SK-N-MC (cell line): ENCODE measurements at regions not wholly inside any gene's neighbourhood (a gene's known extent, or its start where the extent isn't known, plus 50 kb on each side); places are given as distances from the start of the nearest gene placed in this dataset.

Experiments
- EZH2 ChIP-seq: fragments of 200-600 bp; sonication (generic); IDR thresholded peaks from one replicate; pipeline ENCODE4 v1.6.1; 2017; ENCODE audit warnings: antibody characterized with exemption
- FOXP2 ChIP-seq: optimal IDR thresholded peaks from 2 replicates; pipeline ENCODE3; 2011; ENCODE audit warnings: mild to moderate bottlenecking, moderate library complexity; ENCODE audit not compliant: insufficient read depth; ENCODE audit errors: extremely low read length, control extremely low read depth
- POLR2AphosphoS5 ChIP-seq: IDR thresholded peaks from 2 replicates; pipeline ENCODE4 v1.6.1; 2012; ENCODE audit warnings: mild to moderate bottlenecking, low read depth, low read length, borderline replicate concordance

GRCh38 chr17:33716957-33717356, 423.9 kb upstream of the ASIC2 start:
- TF ChIP-seq EZH2 (no peak), POLR2AphosphoS5 (no peak), FOXP2 (no peak)
